ENCODE measurements at regions not wholly inside any gene's neighbourhood (a gene's known extent, or its start where the extent isn't known, plus 50 kb on each side); places are given as distances from the start of the nearest gene placed in this dataset.
"Not testable (repeated sequence)": the region's sequence is repeated elsewhere in the genome, so short reads cannot be mapped to it uniquely, and the experiment has no call there.

- TF ChIP-seq TAF1, POLR2A, POLR2AphosphoS5, SPI1 (IDR thresholded peaks at IDR 0.05; ENCODE audit: low read depth, low read length): not testable (repeated sequence)
Measured at GRCh38 chr20:53864765-53865683, 205.4 kb downstream of the BCAS1 start.
